ENCODE measurements at regions not wholly inside any gene's neighbourhood (a gene's known extent, or its start where the extent isn't known, plus 50 kb on each side); places are given as distances from the start of the nearest gene placed in this dataset.

GRCh38 chr10:107427016-107427415 is 262.5 kb upstream of the SORCS1 start:
- no peak for DNase-seq (ENCODE audit: low read depth)
- in situ Hi-C loops (cut with HindIII; ENCODE audit: low pct_unique_long_range_greater_than_20kb, low sequenced_read_pairs) = no loop called here

GRCh38 chr10:107425931-107426553 is 261.5 kb upstream of the SORCS1 start:
- in situ Hi-C loops (cut with HindIII; ENCODE audit: low pct_unique_long_range_greater_than_20kb, low sequenced_read_pairs) = no loop called here
- no peak for DNase-seq (ENCODE audit: low read depth)

GRCh38 chr10:107424628-107425027 is 260.1 kb upstream of the SORCS1 start:
- DNase-seq (ENCODE audit: low read depth) = no peak
- in situ Hi-C loops (cut with HindIII; ENCODE audit: low pct_unique_long_range_greater_than_20kb, low sequenced_read_pairs) = no loop called here

DNA sequence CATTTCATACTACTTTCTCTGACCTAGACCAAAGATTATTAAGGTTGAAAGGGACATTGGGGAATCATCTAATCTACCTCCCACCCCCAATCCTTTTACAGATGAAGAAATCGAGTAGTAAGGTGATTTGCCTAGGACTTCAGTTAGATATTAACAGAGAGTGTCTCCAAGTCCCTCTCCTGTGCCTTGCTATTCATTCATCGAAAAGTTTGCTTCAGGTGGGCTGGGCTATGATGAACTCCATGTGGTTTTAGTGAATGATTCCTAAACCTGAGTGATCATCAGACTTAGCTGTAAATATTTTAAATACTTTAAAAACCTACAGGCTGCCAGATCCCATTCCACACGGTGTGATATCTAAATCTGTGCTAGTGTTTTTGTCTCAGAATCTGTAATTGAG is 259.4 kb upstream of the SORCS1 start:
- no peak for DNase-seq (ENCODE audit: low read depth)
- in situ Hi-C loops (cut with HindIII; ENCODE audit: low pct_unique_long_range_greater_than_20kb, low sequenced_read_pairs) = no loop called here

DNA sequence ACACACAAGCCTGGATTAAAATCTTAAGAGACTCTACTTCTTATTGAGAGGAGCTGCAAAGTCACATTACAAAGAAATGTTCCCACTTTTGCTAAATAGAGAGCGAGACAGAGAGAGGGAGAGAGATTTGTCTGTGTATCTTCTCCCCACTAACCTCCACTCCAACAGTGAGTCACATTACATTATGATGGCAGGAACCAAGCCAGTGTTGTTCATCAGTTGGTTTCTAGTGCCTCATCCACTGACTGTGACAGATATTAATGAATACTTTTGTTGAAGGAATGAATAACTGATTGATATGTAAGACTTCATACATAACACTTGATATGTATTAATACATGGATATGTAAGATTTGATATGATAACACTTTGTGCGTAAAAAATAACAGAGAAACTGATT is 258.2 kb upstream of the SORCS1 start:
- DNase-seq (ENCODE audit: low read depth) = no peak
- in situ Hi-C loops (cut with HindIII; ENCODE audit: low pct_unique_long_range_greater_than_20kb, low sequenced_read_pairs) = no loop called here

GRCh38 chr10:107420196-107420595 is 255.7 kb upstream of the SORCS1 start:
- in situ Hi-C loops (cut with HindIII; ENCODE audit: low pct_unique_long_range_greater_than_20kb, low sequenced_read_pairs) = no loop called here
- no peak for DNase-seq (ENCODE audit: low read depth)

DNA sequence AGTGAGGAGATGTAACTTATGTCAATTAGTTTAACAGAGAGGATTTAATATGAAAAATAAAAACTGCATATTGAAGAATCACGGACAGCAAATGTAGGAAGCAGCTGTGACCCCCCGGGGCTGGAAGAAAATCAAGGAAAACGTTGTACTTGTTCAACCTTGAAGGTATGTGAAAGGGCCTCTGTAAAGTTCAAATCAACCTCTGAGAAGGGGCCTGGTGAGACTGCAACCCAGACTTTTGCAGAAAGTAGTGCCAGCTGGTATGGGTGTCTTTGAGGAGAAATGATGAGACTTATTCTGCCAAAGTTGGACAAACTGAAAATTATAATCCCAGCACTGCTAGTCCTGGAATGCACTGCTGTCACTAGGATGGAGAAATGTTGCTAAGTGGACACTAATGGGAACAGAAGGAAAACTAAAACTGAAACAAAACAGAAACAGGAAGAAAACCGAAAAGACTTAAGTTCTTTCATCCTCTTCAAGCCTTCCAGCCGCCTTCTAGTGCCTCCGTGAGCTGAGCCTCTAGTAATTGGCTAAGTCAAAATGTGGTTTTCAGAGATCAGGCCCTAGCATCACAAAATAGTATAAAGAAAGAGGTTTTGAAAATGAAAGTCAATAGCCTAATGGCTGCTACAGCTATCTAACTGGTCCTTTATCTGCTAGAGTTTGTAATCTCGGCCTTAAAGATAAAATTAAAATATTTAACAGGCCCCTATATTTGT is 253.7 kb upstream of the SORCS1 start:
- DNase-seq (ENCODE audit: low read depth) = no peak
- in situ Hi-C loops (cut with HindIII; ENCODE audit: low pct_unique_long_range_greater_than_20kb, low sequenced_read_pairs) = no loop called here

DNA sequence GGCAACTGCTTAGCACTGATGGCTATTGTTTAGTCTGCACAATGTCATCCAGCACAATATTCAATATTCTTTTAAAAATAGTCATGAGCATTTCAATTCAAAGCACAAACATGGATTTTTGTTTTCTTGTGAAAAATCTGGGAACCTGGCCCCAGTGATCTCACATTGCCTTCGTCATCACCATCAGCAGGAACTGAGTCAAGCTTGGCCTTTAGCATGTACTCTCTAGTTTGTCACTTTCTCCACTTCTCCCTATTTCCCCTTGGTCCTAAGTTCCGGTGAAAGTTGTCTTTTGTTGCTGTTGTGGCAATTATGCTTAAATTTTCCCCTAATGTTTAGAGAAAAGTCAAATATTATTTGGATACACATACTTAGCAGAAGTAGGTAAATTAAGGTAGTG is 252.9 kb upstream of the SORCS1 start:
- DNase-seq (ENCODE audit: low read depth) = no peak
- in situ Hi-C loops (cut with HindIII; ENCODE audit: low pct_unique_long_range_greater_than_20kb, low sequenced_read_pairs) = no loop called here

DNA sequence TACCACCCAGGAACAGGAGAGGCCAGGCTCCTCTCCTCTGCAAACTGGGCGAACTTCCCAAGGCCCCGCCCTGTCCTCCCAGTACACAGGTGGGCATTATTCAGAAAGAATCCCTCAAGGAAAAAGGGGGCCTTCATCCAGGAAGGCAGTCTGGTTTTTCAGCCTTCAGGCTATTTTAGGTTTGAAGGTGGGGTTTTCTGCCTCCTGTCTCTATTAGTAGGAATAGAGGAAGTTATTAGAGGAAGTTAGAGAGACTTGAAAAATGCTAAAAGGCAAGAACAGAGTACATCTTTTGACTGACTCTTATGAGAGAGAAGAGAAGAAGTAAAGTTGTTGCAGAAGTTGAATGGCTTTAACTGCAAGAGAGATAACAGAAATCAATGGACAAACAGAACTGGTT is 250.9 kb upstream of the SORCS1 start:
- DNase-seq (ENCODE audit: low read depth) = no peak
- in situ Hi-C loops (cut with HindIII; ENCODE audit: low pct_unique_long_range_greater_than_20kb, low sequenced_read_pairs) = no loop called here

DNA sequence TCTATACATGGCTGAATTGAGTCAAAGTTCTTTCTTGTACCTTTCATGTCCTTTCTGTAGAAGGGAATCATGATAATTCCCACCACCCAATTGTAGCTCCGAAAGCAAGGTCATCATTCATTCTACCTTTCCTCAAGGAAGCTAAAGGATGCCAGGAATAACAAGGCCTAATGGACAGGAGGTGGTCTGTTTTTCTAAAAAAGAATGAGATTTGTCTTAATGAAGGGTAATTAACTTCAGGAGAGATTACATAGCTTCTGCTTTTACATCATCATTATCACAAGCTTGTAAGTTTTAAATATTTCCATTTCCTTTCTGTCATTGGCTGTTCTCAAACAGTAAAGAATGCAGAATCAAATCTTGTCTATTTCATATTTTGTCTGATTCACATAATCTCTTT is 249.5 kb upstream of the SORCS1 start:
- in situ Hi-C loops (cut with HindIII; ENCODE audit: low pct_unique_long_range_greater_than_20kb, low sequenced_read_pairs) = no loop called here
- no peak for DNase-seq (ENCODE audit: low read depth)

- in situ Hi-C loops (cut with HindIII; ENCODE audit: low pct_unique_long_range_greater_than_20kb, low sequenced_read_pairs) = no loop called here
- DNase-seq (ENCODE audit: low read depth) = no peak
Measured at GRCh38 chr10:107409522-107409921, 245.0 kb upstream of the SORCS1 start.

GRCh38 chr10:107398115-107398514 is 233.6 kb upstream of the SORCS1 start:
- DNase-seq (ENCODE audit: low read depth) = no peak
- in situ Hi-C loops (cut with HindIII; ENCODE audit: low pct_unique_long_range_greater_than_20kb, low sequenced_read_pairs) = no loop called here

DNA sequence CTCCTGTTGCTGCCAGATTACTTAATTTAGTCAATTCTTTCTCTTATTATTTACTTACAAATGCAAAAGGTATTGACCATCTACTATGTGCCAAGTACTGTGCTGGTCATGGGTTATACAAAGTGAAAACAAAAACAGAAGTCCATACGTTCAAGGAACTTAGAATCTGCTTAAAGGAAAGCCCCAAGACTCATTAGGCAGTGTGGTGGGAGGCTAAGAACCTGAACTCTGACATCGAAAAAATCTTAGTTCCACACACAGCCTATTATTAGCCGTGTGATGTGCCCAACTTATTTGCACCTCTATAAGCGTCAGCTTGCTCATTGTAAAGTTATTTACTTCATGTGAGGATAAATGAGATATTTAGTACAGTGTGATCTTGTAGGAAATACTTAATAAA is 227.4 kb upstream of the SORCS1 start:
- DNase-seq (ENCODE audit: low read depth) = no peak
- in situ Hi-C loops (cut with HindIII; ENCODE audit: low pct_unique_long_range_greater_than_20kb, low sequenced_read_pairs) = no loop called here

DNA sequence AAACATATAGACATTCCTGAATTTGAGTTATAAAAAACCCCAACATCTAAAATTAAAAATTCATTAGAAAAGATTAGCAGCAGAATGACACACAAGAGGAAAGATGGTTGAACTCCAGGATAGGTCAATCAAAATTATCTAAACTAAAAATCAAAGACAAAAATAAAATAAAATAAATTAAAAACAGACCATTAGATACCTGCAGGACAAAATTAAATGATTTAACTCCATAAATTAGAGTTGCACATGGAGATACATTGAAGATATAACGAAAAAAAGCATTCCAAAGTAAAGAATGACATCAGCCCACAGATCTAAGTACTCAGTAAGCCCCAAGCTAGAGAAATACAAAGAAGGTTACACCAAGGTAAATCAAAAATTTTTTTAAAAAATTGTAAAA is 226.1 kb upstream of the SORCS1 start:
- in situ Hi-C loops (cut with HindIII; ENCODE audit: low pct_unique_long_range_greater_than_20kb, low sequenced_read_pairs) = no loop called here
- DNase-seq (ENCODE audit: low read depth) = no peak

DNA sequence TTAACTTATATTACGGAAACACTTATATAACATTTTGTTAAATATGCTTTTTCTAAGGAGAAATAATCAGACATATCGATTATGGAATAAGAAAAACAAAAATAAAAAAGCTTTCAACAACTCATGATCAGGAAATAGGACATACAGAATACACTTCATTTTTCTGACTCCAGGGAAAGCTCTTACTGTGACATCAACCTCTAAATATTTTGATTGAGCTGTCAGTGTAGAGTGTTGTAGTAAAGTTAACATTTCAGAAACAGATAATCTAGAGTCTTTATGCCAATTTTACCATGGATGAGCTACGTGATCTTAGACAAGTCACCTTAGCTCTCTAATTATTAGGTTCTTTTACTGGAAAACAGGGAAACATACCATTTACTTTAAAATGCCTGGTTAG is 218.9 kb upstream of the SORCS1 start:
- in situ Hi-C loops (cut with HindIII; ENCODE audit: low pct_unique_long_range_greater_than_20kb, low sequenced_read_pairs) = no loop called here
- DNase-seq (ENCODE audit: low read depth) = no peak

GRCh38 chr10:107379601-107380000 is 215.1 kb upstream of the SORCS1 start:
- in situ Hi-C loops (cut with HindIII; ENCODE audit: low pct_unique_long_range_greater_than_20kb, low sequenced_read_pairs) = no loop called here
- no peak for DNase-seq (ENCODE audit: low read depth)

- no peak for DNase-seq (ENCODE audit: low read depth)
- in situ Hi-C loops (cut with HindIII; ENCODE audit: low pct_unique_long_range_greater_than_20kb, low sequenced_read_pairs) = no loop called here
Measured at GRCh38 chr10:107371801-107372200, 207.3 kb upstream of the SORCS1 start.

- in situ Hi-C loops (cut with HindIII; ENCODE audit: low pct_unique_long_range_greater_than_20kb, low sequenced_read_pairs) = no loop called here
- peak; percentile 25 for DNase-seq (ENCODE audit: low read depth)
Measured at GRCh38 chr10:107364872-107365271, 200.4 kb upstream of the SORCS1 start.

DNA sequence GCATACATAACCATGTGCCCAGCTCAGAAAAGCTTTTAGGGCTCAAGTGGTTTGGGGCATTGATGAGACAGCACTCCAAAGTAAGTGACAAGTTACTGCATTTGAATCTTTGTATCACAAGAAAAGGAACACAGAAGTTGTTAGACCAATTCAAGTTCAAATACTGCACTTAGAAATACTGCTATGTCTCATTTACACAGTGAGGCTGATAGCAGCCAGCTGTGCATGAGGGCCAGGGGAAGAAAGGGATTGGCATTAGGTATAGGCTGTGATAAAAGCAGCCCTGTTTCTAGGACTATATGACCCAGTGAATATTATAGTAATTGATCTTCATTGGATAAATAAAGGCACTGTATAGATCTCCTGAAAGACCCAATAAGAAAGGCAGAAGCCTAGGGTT is 197.8 kb upstream of the SORCS1 start:
- in situ Hi-C loops (cut with HindIII; ENCODE audit: low pct_unique_long_range_greater_than_20kb, low sequenced_read_pairs) = no loop called here

GRCh38 chr10:107357033-107357432 is 192.5 kb upstream of the SORCS1 start:
- DNase-seq (ENCODE audit: low read depth) = no peak
- in situ Hi-C loops (cut with HindIII; ENCODE audit: low pct_unique_long_range_greater_than_20kb, low sequenced_read_pairs) = no loop called here

More for the DNA sequence above, 197.8 kb upstream of the SORCS1 start:
- no peak for DNase-seq (ENCODE audit: low read depth)
